Endothelial cell of umbilical vein (primary cell): ENCODE measurements at regions not wholly inside any gene's neighbourhood (a gene's known extent, or its start where the extent isn't known, plus 50 kb on each side); places are given as distances from the start of the nearest gene placed in this dataset.

Experiments
- BruUV-seq: library from RNA; stranded (reverse); fragments of 400-500 nt; replicated peaks from 2 replicates; lab custom pipeline; 2021; lab: Mats Ljungman, UMichigan
- CTCF ChIA-PET: fragments of 300-600, 350-600 bp; sonication (Branson Sonifier 250); formaldehyde crosslinking; loops from one replicate; lab custom pipeline; 2021; ENCODE audit warnings: antibody characterized with exemption, inconsistent platforms; lab: Charles Lee
- POLR2A ChIA-PET: fragments of 300-600, 350-600 bp; sonication (Branson Sonifier 250); formaldehyde crosslinking; loops from one replicate; lab custom pipeline; 2021; ENCODE audit warnings: antibody characterized with exemption, inconsistent platforms; lab: Charles Lee
- DNase-seq: peaks from one replicate; pipeline ENCODE4 v3.0.0-alpha.2; 2011; ENCODE audit warnings: low read depth, low spot score
- FAIRE-seq: peaks from 2 replicates; lab custom pipeline; 2011; peaks lifted over from hg19 to GRCh38; lab: Jason Lieb, UNC
- H2AFZ ChIP-seq: 2 replicates; pipeline ENCODE4 v1.6.0; 2012; ENCODE audit warnings: low read depth, low read length, control low read depth, inconsistent platforms
- H3K27ac ChIP-seq: 2 replicates; pipeline ENCODE4 v1.5.1; 2011; ENCODE audit warnings: low read depth, mild to moderate bottlenecking, control low read depth, low read length, moderate library complexity; ENCODE audit not compliant: insufficient read depth
- H3K27me3 ChIP-seq, 2 experiments: 2 replicates each; pipeline versions ENCODE4 v1.6.0 to v1.6.1; 2011; ENCODE audit warnings: low read length in 2 of 2, mixed read lengths in 1 of 2; ENCODE audit not compliant: control insufficient read depth in 2 of 2, insufficient read depth in 2 of 2
- H3K36me3 ChIP-seq, 2 experiments: 2 replicates in 1 of 2; 3 replicates in 1 of 2; pipeline ENCODE4 v1.5.1; 2011; ENCODE audit warnings: low read length in 2 of 2, mild to moderate bottlenecking in 1 of 2, moderate library complexity in 1 of 2; ENCODE audit not compliant: control insufficient read depth in 2 of 2, insufficient read depth in 2 of 2; ENCODE audit errors: extremely low read depth in 1 of 2
- H3K4me1 ChIP-seq: 3 replicates; pipeline ENCODE4 v1.5.1; 2011; ENCODE audit warnings: mild to moderate bottlenecking, low read length; ENCODE audit not compliant: control insufficient read depth, insufficient read depth; ENCODE audit errors: extremely low read depth
- H3K4me2 ChIP-seq: 2 replicates; pipeline ENCODE4 v1.6.1; 2011; ENCODE audit warnings: low read length, control low read depth, mixed read lengths; ENCODE audit not compliant: insufficient read depth
- H3K4me3 ChIP-seq, 3 experiments: fragments of 200-600 bp in 1 of 3; sonication (generic), shearing (Covaris generic) in 1 of 3; replicated peaks in 1 of 3; 2 replicates each; pipeline ENCODE4 v1.5.1; 2011 to 2016; ENCODE audit warnings: control low read depth in 3 of 3, low read length in 3 of 3, mild to moderate bottlenecking in 2 of 3, inconsistent platforms in 1 of 3, low read depth in 1 of 3, moderate library complexity in 1 of 3; ENCODE audit not compliant: insufficient read depth in 1 of 3
- H3K79me2 ChIP-seq: 2 replicates; pipeline ENCODE4 v1.6.0; 2012; ENCODE audit warnings: low read length, inconsistent platforms; ENCODE audit not compliant: control insufficient read depth, insufficient read depth
- H3K9ac ChIP-seq: replicated peaks from 2 replicates; pipeline ENCODE3; 2011; ENCODE audit warnings: low read length, control low read depth; ENCODE audit not compliant: insufficient read depth; ENCODE audit errors: extremely low read depth
- H3K9me1 ChIP-seq: replicated peaks from 3 replicates; pipeline ENCODE4 v1.6.0; 2011; ENCODE audit warnings: mild to moderate bottlenecking, low read length; ENCODE audit not compliant: control insufficient read depth, insufficient read depth; ENCODE audit errors: extremely low read depth
- H3K9me3 ChIP-seq: replicated peaks from 2 replicates; pipeline ENCODE4 v1.5.1; 2012; ENCODE audit warnings: low read length, inconsistent platforms; ENCODE audit not compliant: control insufficient read depth, insufficient read depth
- H4K20me1 ChIP-seq: replicated peaks from 2 replicates; pipeline ENCODE3; 2011; ENCODE audit warnings: mild to moderate bottlenecking, low read length; ENCODE audit not compliant: control insufficient read depth, insufficient read depth; ENCODE audit errors: extremely low read depth
- CTCF ChIP-seq, 2 donors: IDR thresholded peaks; 1 replicate in 1 of 2; 2 replicates in 1 of 2; pipeline ENCODE4 v1.5.1; 2011; ENCODE audit warnings: low read length in 2 of 2, mild to moderate bottlenecking in 2 of 2, moderate library complexity in 2 of 2, control low read depth in 1 of 2, inconsistent platforms in 1 of 2, low read depth in 1 of 2; ENCODE audit not compliant: insufficient read depth in 1 of 2; ENCODE audit errors: extremely low read depth in 1 of 2
- EZH2 ChIP-seq: IDR thresholded peaks from 2 replicates; pipeline ENCODE4 v1.6.1; 2012; ENCODE audit warnings: borderline replicate concordance, low read depth, mild to moderate bottlenecking, moderate library complexity, low read length, inconsistent platforms; ENCODE audit not compliant: severe bottlenecking
- FOS ChIP-seq: IDR thresholded peaks from 2 replicates; pipeline ENCODE4 v1.6.1; 2011; ENCODE audit warnings: mild to moderate bottlenecking, low read length, moderate library complexity, borderline replicate concordance; ENCODE audit not compliant: insufficient read depth
- GATA2 ChIP-seq: IDR thresholded peaks from 2 replicates; pipeline ENCODE4 v1.7.0; 2011; ENCODE audit warnings: low read depth, mild to moderate bottlenecking, moderate library complexity, mixed read lengths, low read length; ENCODE audit not compliant: insufficient read length, insufficient read depth
- JUN ChIP-seq: IDR thresholded peaks from 2 replicates; pipeline ENCODE4 v1.6.1; 2011; ENCODE audit warnings: borderline replicate concordance, low read depth; ENCODE audit not compliant: insufficient read length, insufficient read depth
- MAX ChIP-seq: IDR thresholded peaks from 2 replicates; pipeline ENCODE4 v1.6.1; 2011; ENCODE audit not compliant: insufficient read depth, insufficient read length
- MYC ChIP-seq: IDR thresholded peaks from one replicate; pipeline ENCODE4 v1.6.1; 2011; ENCODE audit warnings: mild to moderate bottlenecking, low read depth, low read length
- POLR2A ChIP-seq: IDR thresholded peaks from 2 replicates; pipeline ENCODE4 v1.6.1; 2012; ENCODE audit warnings: low read depth, mild to moderate bottlenecking, control low read depth, low read length
- POLR2AphosphoS5 ChIP-seq: IDR thresholded peaks from 2 replicates; pipeline ENCODE4 v1.6.1; 2012; ENCODE audit warnings: low read depth, mild to moderate bottlenecking, control low read depth, low read length, moderate library complexity; ENCODE audit not compliant: insufficient read depth
- dilution Hi-C: fragments of 300-500 bp; cut with MboI; formaldehyde crosslinking; loops from one replicate; pipeline ENCODE4 v1.15.0; 2019; ENCODE audit warnings: low sequenced_read_pairs; ENCODE audit not compliant: extremely low pct_ligation_motif_present
- intact Hi-C: fragments of 100-400 bp; cut with micrococcal nuclease; formaldehyde crosslinking; loops from one replicate; pipeline ENCODE4 v1.10.0; 2022

- Histone ChIP-seq H3K4me3 (no peak overlapping the region), H2AFZ (no peak overlapping the region), H3K4me2 (no peak overlapping the region), H4K20me1 (no peaks in the 10 kb centered on the region), H3K9me1 (no peaks in the 10 kb centered on the region), H3K27me3 (peaks cover 0 to 3% of the 10 kb centered on the region in 2 experiments), H3K4me1 (no peaks in the 10 kb centered on the region), H3K9ac (no peak overlapping the region), H3K9me3 (no peaks in the 10 kb centered on the region), H3K27ac (no peak overlapping the region), H3K79me2 (no peaks in the 10 kb centered on the region), H3K36me3 (no peaks in the 10 kb centered on the region)
- dilution Hi-C loops, result no loop called here
- BruUV-seq, result no TSS peak
- POLR2A ChIA-PET, result no interaction called here
- FAIRE-seq (no peak), DNase-seq (no peak)
- TF ChIP-seq GATA2, result no peak
- no peak for TF ChIP-seq MAX
- no peak for TF ChIP-seq JUN
- TF ChIP-seq POLR2A, result no peak
- TF ChIP-seq CTCF (IDR thresholded peaks at IDR 0.05; ENCODE audit: extremely low read depth in 1 of 2, insufficient read depth in 1 of 2, low read depth in 1 of 2, low read length in 2 of 2), result no peak
- no peak for TF ChIP-seq EZH2
- no peak for TF ChIP-seq POLR2AphosphoS5
- TF ChIP-seq FOS, result no peak
- TF ChIP-seq MYC, result no peak
- CTCF ChIA-PET, result no interaction called here
- intact Hi-C loops, result no loop called here
Measured at GRCh38 chr13:99864627-99864990, 107.0 kb downstream of the ZIC5 start.
